Tibial nerve (tissue), 4 donors: ENCODE measurements at regions not wholly inside any gene's neighbourhood (a gene's known extent, or its start where the extent isn't known, plus 50 kb on each side); places are given as distances from the start of the nearest gene placed in this dataset.

Source experiments
- DNase-seq, 2 donors: peaks; one replicate each; pipeline ENCODE4 v3.0.0-alpha.2; 2019; ENCODE audit warnings: low spot score in 2 of 2
- H3K27ac ChIP-seq, 4 donors: fragments of 200-600 bp; sonication (generic) in 3 of 4; one replicate each; pipeline ENCODE4 v1.5.1; 2017 to 2019; ENCODE audit warnings: mild to moderate bottlenecking in 1 of 4
- H3K27me3 ChIP-seq, 2 donors: fragments of 200-600 bp; sonication (generic) in 1 of 2; one replicate each; pipeline versions ENCODE4 v1.5.1 to v1.6.0; 2017 to 2019
- H3K36me3 ChIP-seq, 3 donors: fragments of 200-600 bp; sonication (generic); one replicate each; pipeline ENCODE4 v1.5.1; 2018 to 2019
- H3K4me1 ChIP-seq, 4 donors: fragments of 200-600 bp; sonication (generic) in 3 of 4; one replicate each; pipeline ENCODE4 v1.5.1; 2017 to 2019
- H3K4me3 ChIP-seq, 4 donors: fragments of 200-600 bp; sonication (generic) in 3 of 4; one replicate each; pipeline ENCODE4 v1.5.1; 2017 to 2019; ENCODE audit warnings: mild to moderate bottlenecking in 1 of 4, moderate library complexity in 1 of 4
- H3K9me3 ChIP-seq, 4 donors: fragments of 200-600 bp; sonication (generic) in 3 of 4; one replicate each; pipeline ENCODE4 v1.5.1; 2017 to 2019
- CTCF ChIP-seq, 5 experiments: fragments of 200-600 bp in 3 of 5; fragments of 450-650 bp in 2 of 5; sonication (generic) in 3 of 5; IDR thresholded peaks; one replicate each; pipeline ENCODE4 v1.5.1; 2016 to 2019; ENCODE audit warnings: antibody characterized with exemption in 5 of 5, mild to moderate bottlenecking in 3 of 5, moderate library complexity in 2 of 5
- EP300 ChIP-seq, 2 donors: sonication (generic); formaldehyde crosslinking; IDR thresholded peaks; one replicate each; pipeline ENCODE4 v1.6.1; 2017; ENCODE audit warnings: antibody characterized with exemption in 2 of 2, mild to moderate bottlenecking in 1 of 2
- POLR2A ChIP-seq, 2 donors: fragments of 450-650 bp; IDR thresholded peaks; one replicate each; pipeline ENCODE4 v1.6.1; 2017; ENCODE audit warnings: antibody characterized with exemption in 2 of 2, mild to moderate bottlenecking in 2 of 2, moderate library complexity in 2 of 2
- WGBS, 2 donors: methylation state at CpG; one replicate each; pipeline ENCODE4 v1.1.5; 2018; 5-methylcytosine and 5-hydroxymethylcytosine counted together

GRCh38 chr16:26598061-26598460, 468.7 kb upstream of the C16orf82 start:
- Histone ChIP-seq H3K9me3 (no peaks in the 10 kb centered on the region), H3K4me1 (no peaks in the 10 kb centered on the region), H3K36me3 (no peaks in the 10 kb centered on the region), H3K27ac (no peak overlapping the region), H3K4me3 (no peak overlapping the region), H3K27me3 (no peaks in the 10 kb centered on the region)
- DNase-seq = no peak
- 93 to 94% methylated on average over 5 of the region's 5 CpGs for WGBS, 2 donors
- no peak for TF ChIP-seq EP300 (IDR thresholded peaks at IDR 0.05)
- TF ChIP-seq CTCF (IDR thresholded peaks at IDR 0.05) = no peak
- TF ChIP-seq POLR2A (IDR thresholded peaks at IDR 0.05) = no peak

GRCh38 chr16:26598998-26599784, 467.5 kb upstream of the C16orf82 start:
- TF ChIP-seq EP300 (IDR thresholded peaks at IDR 0.05) = no peak
- TF ChIP-seq POLR2A (IDR thresholded peaks at IDR 0.05) = no peak
- no peak for TF ChIP-seq CTCF (IDR thresholded peaks at IDR 0.05)
- no peaks in the 10 kb centered on the region for H3K9me3 ChIP-seq
- DNase-seq = no peak
- no peaks in the 10 kb centered on the region for H3K27me3 ChIP-seq
- H3K36me3 ChIP-seq = no peaks in the 10 kb centered on the region
- H3K4me1 ChIP-seq = no peaks in the 10 kb centered on the region
- H3K4me3 ChIP-seq = no peak overlapping the region
- 53 to 58% methylated on average over 7 of the region's 7 CpGs for whole genome bisulfite sequencing, 2 donors
- H3K27ac ChIP-seq = no peak overlapping the region

GRCh38 chr16:26599785-26600104, 467.0 kb upstream of the C16orf82 start:
- H3K4me3 ChIP-seq = no peak overlapping the region
- H3K9me3 ChIP-seq = no peaks in the 10 kb centered on the region
- H3K36me3 ChIP-seq = no peaks in the 10 kb centered on the region
- no peak for DNase-seq
- 44 to 47% methylated on average over 2 of the region's 2 CpGs for WGBS, 2 donors
- H3K27me3 ChIP-seq = no peaks in the 10 kb centered on the region
- no peak overlapping the region for H3K27ac ChIP-seq
- H3K4me1 ChIP-seq = no peaks in the 10 kb centered on the region
- TF ChIP-seq EP300 (IDR thresholded peaks at IDR 0.05) (no peak), POLR2A (IDR thresholded peaks at IDR 0.05) (no peak), CTCF (IDR thresholded peaks at IDR 0.05) (no peak)

GRCh38 chr16:26601335-26601734, 465.4 kb upstream of the C16orf82 start:
- Histone ChIP-seq H3K27me3 (no peaks in the 10 kb centered on the region), H3K9me3 (no peaks in the 10 kb centered on the region), H3K4me3 (no peak overlapping the region), H3K27ac (no peak overlapping the region), H3K4me1 (no peaks in the 10 kb centered on the region), H3K36me3 (no peaks in the 10 kb centered on the region)
- 47 to 60% methylated on average over 1 of the region's 1 CpG for WGBS, 2 donors
- DNase-seq = no peak
- TF ChIP-seq CTCF (IDR thresholded peaks at IDR 0.05) (no peak), POLR2A (IDR thresholded peaks at IDR 0.05) (no peak), EP300 (IDR thresholded peaks at IDR 0.05) (no peak)

- Histone ChIP-seq H3K36me3 (no peaks in the 10 kb centered on the region), H3K4me1 (no peaks in the 10 kb centered on the region), H3K27ac (no peak overlapping the region), H3K27me3 (no peaks in the 10 kb centered on the region), H3K4me3 (no peak overlapping the region), H3K9me3 (no peaks in the 10 kb centered on the region)
- TF ChIP-seq EP300 (IDR thresholded peaks at IDR 0.05) = no peak
- TF ChIP-seq CTCF (IDR thresholded peaks at IDR 0.05) = no peak
- TF ChIP-seq POLR2A (IDR thresholded peaks at IDR 0.05) = no peak
- WGBS, 2 donors = 60 to 63% methylated on average over 13 of the region's 13 CpGs
- DNase-seq = no peak
Observed at GRCh38 chr16:26605626-26606271, 461.0 kb upstream of the C16orf82 start.
